ENCODE measurements at regions not wholly inside any gene's neighbourhood (a gene's known extent, or its start where the extent isn't known, plus 50 kb on each side); places are given as distances from the start of the nearest gene placed in this dataset.

- no peak for TF ChIP-seq EZH2phosphoT487 (IDR thresholded peaks at IDR 0.05; ENCODE audit: borderline replicate concordance, low read depth, low read length)
- TF ChIP-seq, protein P1, sequence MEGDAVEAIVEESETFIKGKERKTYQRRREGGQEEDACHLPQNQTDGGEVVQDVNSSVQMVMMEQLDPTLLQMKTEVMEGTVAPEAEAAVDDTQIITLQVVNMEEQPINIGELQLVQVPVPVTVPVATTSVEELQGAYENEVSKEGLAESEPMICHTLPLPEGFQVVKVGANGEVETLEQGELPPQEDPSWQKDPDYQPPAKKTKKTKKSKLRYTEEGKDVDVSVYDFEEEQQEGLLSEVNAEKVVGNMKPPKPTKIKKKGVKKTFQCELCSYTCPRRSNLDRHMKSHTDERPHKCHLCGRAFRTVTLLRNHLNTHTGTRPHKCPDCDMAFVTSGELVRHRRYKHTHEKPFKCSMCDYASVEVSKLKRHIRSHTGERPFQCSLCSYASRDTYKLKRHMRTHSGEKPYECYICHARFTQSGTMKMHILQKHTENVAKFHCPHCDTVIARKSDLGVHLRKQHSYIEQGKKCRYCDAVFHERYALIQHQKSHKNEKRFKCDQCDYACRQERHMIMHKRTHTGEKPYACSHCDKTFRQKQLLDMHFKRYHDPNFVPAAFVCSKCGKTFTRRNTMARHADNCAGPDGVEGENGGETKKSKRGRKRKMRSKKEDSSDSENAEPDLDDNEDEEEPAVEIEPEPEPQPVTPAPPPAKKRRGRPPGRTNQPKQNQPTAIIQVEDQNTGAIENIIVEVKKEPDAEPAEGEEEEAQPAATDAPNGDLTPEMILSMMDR (conservative IDR thresholded peaks at IDR 0.05; ENCODE audit: low read length), result no peak
- Histone ChIP-seq H4K20me1 (ENCODE audit: insufficient read depth, low read length) (no peaks in the 10 kb centered on the region), H3K79me2 (ENCODE audit: insufficient read depth, low read depth, low read length) (no peaks in the 10 kb centered on the region), H3K4me1 (ENCODE audit: insufficient read depth, low read length, poor library complexity, severe bottlenecking) (no peaks in the 10 kb centered on the region), H3K9me2 (ENCODE audit: insufficient read depth, low read length) (no peaks in the 10 kb centered on the region), H3K36me3 (ENCODE audit: insufficient read depth, low read length) (no peaks in the 10 kb centered on the region), H3K27ac (ENCODE audit: low read depth, low read length, poor library complexity, severe bottlenecking) (no peak overlapping the region), H2AFZ (ENCODE audit: low read length) (no peak overlapping the region), H3K4me2 (ENCODE audit: low read length) (no peak overlapping the region), H3K9me3 (ENCODE audit: low read length) (no peaks in the 10 kb centered on the region), H3K4me3 (ENCODE audit: low read depth, low read length, poor library complexity, severe bottlenecking) (no peak overlapping the region)
- no TSS peak for BruUV-seq (replicated peaks)
- intact Hi-C loops (cut with micrococcal nuclease; ENCODE audit: unreplicated experiment), result no loop called here
- CTCF ChIA-PET (ENCODE audit: unreplicated experiment), result no interaction called here
- no peak for DNase-seq (ENCODE audit: low spot score)
- POLR2A ChIA-PET, result no interaction called here
These were observed 477.9 kb upstream of the MANEA start for GRCh38 chr6:95099410-95099809.

DNA sequence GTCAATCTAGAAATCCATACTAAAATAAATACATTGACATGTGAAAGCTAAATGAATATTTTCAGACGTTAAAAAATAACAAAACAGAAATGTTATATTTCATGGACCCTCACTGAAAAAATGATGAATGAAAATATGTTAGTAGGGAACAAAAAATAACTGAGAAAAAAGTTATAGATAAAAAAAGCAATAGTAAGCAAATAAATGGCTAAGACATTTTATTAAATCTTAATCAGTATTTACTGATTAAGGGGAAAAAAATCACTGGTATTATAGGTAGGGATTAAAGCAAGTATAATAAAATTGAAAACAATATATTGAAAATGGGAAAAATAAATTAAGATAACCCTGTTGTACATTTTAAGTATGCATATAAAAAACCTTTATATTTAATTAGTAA lies 468.1 kb upstream of the MANEA start:
- TF ChIP-seq, protein P1 (conservative IDR thresholded peaks at IDR 0.05; ENCODE audit: low read length), result no peak
- TF ChIP-seq EZH2phosphoT487 (IDR thresholded peaks at IDR 0.05; ENCODE audit: borderline replicate concordance, low read depth, low read length), result no peak
- no peak overlapping the region for H2AFZ ChIP-seq (ENCODE audit: low read length)
- BruUV-seq (replicated peaks), result no TSS peak
- no peak overlapping the region for H3K27ac ChIP-seq (ENCODE audit: low read depth, low read length, poor library complexity, severe bottlenecking)
- no peaks in the 10 kb centered on the region for H3K79me2 ChIP-seq (ENCODE audit: insufficient read depth, low read depth, low read length)
- no peaks in the 10 kb centered on the region for H3K9me3 ChIP-seq (ENCODE audit: low read length)
- H3K4me3 ChIP-seq (ENCODE audit: low read depth, low read length, poor library complexity, severe bottlenecking), result no peak overlapping the region
- ChIA-PET CTCF (ENCODE audit: unreplicated experiment) (no interaction called here), POLR2A (no interaction called here)
- no peak for DNase-seq (ENCODE audit: low spot score)
- no peaks in the 10 kb centered on the region for H3K4me1 ChIP-seq (ENCODE audit: insufficient read depth, low read length, poor library complexity, severe bottlenecking)
- intact Hi-C loops (cut with micrococcal nuclease; ENCODE audit: unreplicated experiment), result no loop called here
- H3K9me2 ChIP-seq (ENCODE audit: insufficient read depth, low read length), result no peaks in the 10 kb centered on the region
- H3K4me2 ChIP-seq (ENCODE audit: low read length), result no peak overlapping the region
- no peaks in the 10 kb centered on the region for H3K36me3 ChIP-seq (ENCODE audit: insufficient read depth, low read length)
- H4K20me1 ChIP-seq (ENCODE audit: insufficient read depth, low read length), result no peaks in the 10 kb centered on the region

DNA sequence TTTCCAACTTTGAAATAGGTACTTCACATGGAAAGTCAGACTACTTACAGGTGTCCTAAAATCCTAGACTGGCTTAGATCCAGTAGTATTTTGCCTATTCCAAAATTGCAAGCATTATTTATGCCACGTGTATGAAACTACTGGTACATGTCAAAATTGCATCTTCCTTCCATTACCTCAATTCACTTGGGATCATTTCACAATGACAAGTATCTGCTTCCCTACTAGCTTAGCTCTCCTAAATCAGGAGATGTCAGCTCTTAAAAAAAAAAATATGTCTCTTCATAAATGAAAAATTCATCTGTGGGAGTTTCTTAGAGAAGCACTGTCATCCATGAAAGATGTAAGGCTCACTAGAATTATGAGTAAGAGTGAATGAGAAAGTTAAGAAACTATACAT lies 466.6 kb upstream of the MANEA start:
- no peaks in the 10 kb centered on the region for H3K79me2 ChIP-seq (ENCODE audit: insufficient read depth, low read depth, low read length)
- H3K4me1 ChIP-seq (ENCODE audit: insufficient read depth, low read length, poor library complexity, severe bottlenecking), result no peaks in the 10 kb centered on the region
- no peaks in the 10 kb centered on the region for H3K9me2 ChIP-seq (ENCODE audit: insufficient read depth, low read length)
- H3K9me3 ChIP-seq (ENCODE audit: low read length), result no peaks in the 10 kb centered on the region
- H4K20me1 ChIP-seq (ENCODE audit: insufficient read depth, low read length), result no peaks in the 10 kb centered on the region
- no peak for DNase-seq (ENCODE audit: low spot score)
- no TSS peak for BruUV-seq (replicated peaks)
- H3K4me3 ChIP-seq (ENCODE audit: low read depth, low read length, poor library complexity, severe bottlenecking), result no peak overlapping the region
- intact Hi-C loops (cut with micrococcal nuclease; ENCODE audit: unreplicated experiment), result no loop called here
- no peak overlapping the region for H3K4me2 ChIP-seq (ENCODE audit: low read length)
- H3K27ac ChIP-seq (ENCODE audit: low read depth, low read length, poor library complexity, severe bottlenecking), result no peak overlapping the region
- ChIA-PET CTCF (ENCODE audit: unreplicated experiment) (no interaction called here), POLR2A (interaction anchor here (0.6 kb wide), 1 partner anchor 9 kb away, joined by 3 read pairs; no protein-coding TSS in a partner anchor)
- no peaks in the 10 kb centered on the region for H3K36me3 ChIP-seq (ENCODE audit: insufficient read depth, low read length)
- no peak overlapping the region for H2AFZ ChIP-seq (ENCODE audit: low read length)
- TF ChIP-seq EZH2phosphoT487 (IDR thresholded peaks at IDR 0.05; ENCODE audit: borderline replicate concordance, low read depth, low read length), result no peak
- TF ChIP-seq, protein P1 (conservative IDR thresholded peaks at IDR 0.05; ENCODE audit: low read length), result no peak

Data from OCI-LY7 (cell line).